SK-N-SH (cell line): ENCODE measurements at regions not wholly inside any gene's neighbourhood (a gene's known extent, or its start where the extent isn't known, plus 50 kb on each side); places are given as distances from the start of the nearest gene placed in this dataset.

Experiments
- POLR2AphosphoS5 ChIP-seq: IDR thresholded peaks from 2 replicates; pipeline ENCODE4 v1.6.1; 2012; ENCODE audit warnings: low read depth, low read length
- TF ChIP-seq, protein P1 (sequence below): IDR thresholded peaks from 2 replicates; pipeline ENCODE4 v1.6.1; 2012; ENCODE audit warnings: mild to moderate bottlenecking, low read depth, low read length, moderate library complexity
- TF ChIP-seq, protein P2 (sequence below): fragments of 200-600 bp; sonication (generic); IDR thresholded peaks from 2 replicates; pipeline ENCODE4 v1.6.1; 2017; ENCODE audit warnings: antibody characterized with exemption, mild to moderate bottlenecking, moderate library complexity

DNA sequence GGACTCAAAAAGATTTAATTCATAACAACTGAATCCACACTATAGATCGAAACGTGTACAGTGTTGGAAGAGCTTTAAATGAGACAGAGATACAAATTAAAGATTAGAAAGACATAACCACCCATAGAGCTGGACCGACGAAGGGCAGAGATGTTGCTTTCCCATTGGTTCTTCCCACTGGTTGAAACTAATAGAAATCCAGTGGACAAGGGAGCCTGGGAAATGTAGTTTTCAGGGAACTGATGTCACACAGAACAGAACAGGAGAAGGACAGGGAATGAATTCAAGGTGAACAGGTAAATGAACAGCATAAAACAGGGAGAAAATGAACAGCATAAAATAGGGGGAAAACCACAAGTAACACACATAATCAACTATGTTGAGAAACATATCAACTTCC lies 328.7 kb downstream of the ZNF621 start:
- TF ChIP-seq POLR2AphosphoS5, result no peak
- TF ChIP-seq, protein P1, sequence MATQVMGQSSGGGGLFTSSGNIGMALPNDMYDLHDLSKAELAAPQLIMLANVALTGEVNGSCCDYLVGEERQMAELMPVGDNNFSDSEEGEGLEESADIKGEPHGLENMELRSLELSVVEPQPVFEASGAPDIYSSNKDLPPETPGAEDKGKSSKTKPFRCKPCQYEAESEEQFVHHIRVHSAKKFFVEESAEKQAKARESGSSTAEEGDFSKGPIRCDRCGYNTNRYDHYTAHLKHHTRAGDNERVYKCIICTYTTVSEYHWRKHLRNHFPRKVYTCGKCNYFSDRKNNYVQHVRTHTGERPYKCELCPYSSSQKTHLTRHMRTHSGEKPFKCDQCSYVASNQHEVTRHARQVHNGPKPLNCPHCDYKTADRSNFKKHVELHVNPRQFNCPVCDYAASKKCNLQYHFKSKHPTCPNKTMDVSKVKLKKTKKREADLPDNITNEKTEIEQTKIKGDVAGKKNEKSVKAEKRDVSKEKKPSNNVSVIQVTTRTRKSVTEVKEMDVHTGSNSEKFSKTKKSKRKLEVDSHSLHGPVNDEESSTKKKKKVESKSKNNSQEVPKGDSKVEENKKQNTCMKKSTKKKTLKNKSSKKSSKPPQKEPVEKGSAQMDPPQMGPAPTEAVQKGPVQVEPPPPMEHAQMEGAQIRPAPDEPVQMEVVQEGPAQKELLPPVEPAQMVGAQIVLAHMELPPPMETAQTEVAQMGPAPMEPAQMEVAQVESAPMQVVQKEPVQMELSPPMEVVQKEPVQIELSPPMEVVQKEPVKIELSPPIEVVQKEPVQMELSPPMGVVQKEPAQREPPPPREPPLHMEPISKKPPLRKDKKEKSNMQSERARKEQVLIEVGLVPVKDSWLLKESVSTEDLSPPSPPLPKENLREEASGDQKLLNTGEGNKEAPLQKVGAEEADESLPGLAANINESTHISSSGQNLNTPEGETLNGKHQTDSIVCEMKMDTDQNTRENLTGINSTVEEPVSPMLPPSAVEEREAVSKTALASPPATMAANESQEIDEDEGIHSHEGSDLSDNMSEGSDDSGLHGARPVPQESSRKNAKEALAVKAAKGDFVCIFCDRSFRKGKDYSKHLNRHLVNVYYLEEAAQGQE, result no peak
- TF ChIP-seq, protein P2, sequence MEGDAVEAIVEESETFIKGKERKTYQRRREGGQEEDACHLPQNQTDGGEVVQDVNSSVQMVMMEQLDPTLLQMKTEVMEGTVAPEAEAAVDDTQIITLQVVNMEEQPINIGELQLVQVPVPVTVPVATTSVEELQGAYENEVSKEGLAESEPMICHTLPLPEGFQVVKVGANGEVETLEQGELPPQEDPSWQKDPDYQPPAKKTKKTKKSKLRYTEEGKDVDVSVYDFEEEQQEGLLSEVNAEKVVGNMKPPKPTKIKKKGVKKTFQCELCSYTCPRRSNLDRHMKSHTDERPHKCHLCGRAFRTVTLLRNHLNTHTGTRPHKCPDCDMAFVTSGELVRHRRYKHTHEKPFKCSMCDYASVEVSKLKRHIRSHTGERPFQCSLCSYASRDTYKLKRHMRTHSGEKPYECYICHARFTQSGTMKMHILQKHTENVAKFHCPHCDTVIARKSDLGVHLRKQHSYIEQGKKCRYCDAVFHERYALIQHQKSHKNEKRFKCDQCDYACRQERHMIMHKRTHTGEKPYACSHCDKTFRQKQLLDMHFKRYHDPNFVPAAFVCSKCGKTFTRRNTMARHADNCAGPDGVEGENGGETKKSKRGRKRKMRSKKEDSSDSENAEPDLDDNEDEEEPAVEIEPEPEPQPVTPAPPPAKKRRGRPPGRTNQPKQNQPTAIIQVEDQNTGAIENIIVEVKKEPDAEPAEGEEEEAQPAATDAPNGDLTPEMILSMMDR, result no peak
